ENCODE measurements at regions not wholly inside any gene's neighbourhood (a gene's known extent, or its start where the extent isn't known, plus 50 kb on each side); places are given as distances from the start of the nearest gene placed in this dataset.

- Mint-ChIP-seq H3K9me3 (ENCODE audit: unreplicated experiment) (no peaks in the 10 kb centered on the region), H3K27me3 (ENCODE audit: unreplicated experiment) (peaks cover 6% of the 10 kb centered on the region), H3K27ac (ENCODE audit: unreplicated experiment) (no peak overlapping the region), H3K4me1 (ENCODE audit: unreplicated experiment) (no peaks in the 10 kb centered on the region), H3K4me3 (ENCODE audit: unreplicated experiment) (no peak overlapping the region), H3K36me3 (ENCODE audit: unreplicated experiment) (no peaks in the 10 kb centered on the region)
- TF ChIP-seq CTCF (IDR thresholded peaks at IDR 0.05) = no peak
- no peak for DNase-seq (ENCODE audit: extremely low spot score, unreplicated experiment)
Observed at GRCh38 chr4:84041426-84041825, 457.7 kb downstream of the NKX6-1 start.

- H3K9me3 Mint-ChIP-seq (ENCODE audit: unreplicated experiment) = no peaks in the 10 kb centered on the region
- H3K36me3 Mint-ChIP-seq (ENCODE audit: unreplicated experiment) = no peaks in the 10 kb centered on the region
- no peak for TF ChIP-seq CTCF (IDR thresholded peaks at IDR 0.05)
- DNase-seq (ENCODE audit: extremely low spot score, unreplicated experiment) = no peak
- no peak overlapping the region for H3K4me3 Mint-ChIP-seq (ENCODE audit: unreplicated experiment)
- H3K4me1 Mint-ChIP-seq (ENCODE audit: unreplicated experiment) = no peaks in the 10 kb centered on the region
- H3K27ac Mint-ChIP-seq (ENCODE audit: unreplicated experiment) = no peak overlapping the region
- H3K27me3 Mint-ChIP-seq (ENCODE audit: unreplicated experiment) = peaks cover 6% of the 10 kb centered on the region
Observed at GRCh38 chr4:84035568-84035967, 463.5 kb downstream of the NKX6-1 start.

GRCh38 chr4:84032372-84032771, 466.7 kb downstream of the NKX6-1 start:
- Mint-ChIP-seq H3K27ac (ENCODE audit: unreplicated experiment) (no peak overlapping the region), H3K9me3 (ENCODE audit: unreplicated experiment) (no peaks in the 10 kb centered on the region), H3K27me3 (ENCODE audit: unreplicated experiment) (peaks cover 4% of the 10 kb centered on the region), H3K36me3 (ENCODE audit: unreplicated experiment) (no peaks in the 10 kb centered on the region), H3K4me1 (ENCODE audit: unreplicated experiment) (no peaks in the 10 kb centered on the region), H3K4me3 (ENCODE audit: unreplicated experiment) (no peak overlapping the region)
- no peak for DNase-seq (ENCODE audit: extremely low spot score, unreplicated experiment)
- no peak for TF ChIP-seq CTCF (IDR thresholded peaks at IDR 0.05)

GRCh38 chr4:84031401-84031800, 467.7 kb downstream of the NKX6-1 start:
- DNase-seq (ENCODE audit: extremely low spot score, unreplicated experiment) = no peak
- peaks cover 7% of the 10 kb centered on the region for H3K27me3 Mint-ChIP-seq (ENCODE audit: unreplicated experiment)
- H3K27ac Mint-ChIP-seq (ENCODE audit: unreplicated experiment) = no peak overlapping the region
- no peak overlapping the region for H3K4me3 Mint-ChIP-seq (ENCODE audit: unreplicated experiment)
- no peaks in the 10 kb centered on the region for H3K9me3 Mint-ChIP-seq (ENCODE audit: unreplicated experiment)
- H3K4me1 Mint-ChIP-seq (ENCODE audit: unreplicated experiment) = no peaks in the 10 kb centered on the region
- H3K36me3 Mint-ChIP-seq (ENCODE audit: unreplicated experiment) = no peaks in the 10 kb centered on the region
- no peak for TF ChIP-seq CTCF (IDR thresholded peaks at IDR 0.05)

- no peak for DNase-seq (ENCODE audit: extremely low spot score, unreplicated experiment)
- Mint-ChIP-seq H3K27ac (ENCODE audit: unreplicated experiment) (no peak overlapping the region), H3K9me3 (ENCODE audit: unreplicated experiment) (no peaks in the 10 kb centered on the region), H3K4me3 (ENCODE audit: unreplicated experiment) (no peak overlapping the region), H3K27me3 (ENCODE audit: unreplicated experiment) (peaks cover 11% of the 10 kb centered on the region), H3K4me1 (ENCODE audit: unreplicated experiment) (no peaks in the 10 kb centered on the region), H3K36me3 (ENCODE audit: unreplicated experiment) (no peaks in the 10 kb centered on the region)
- TF ChIP-seq CTCF (IDR thresholded peaks at IDR 0.05) = no peak
Observed at GRCh38 chr4:84028340-84028739, 470.8 kb downstream of the NKX6-1 start.
